Cardiac muscle cell (in vitro differentiated cells and primary cell): ENCODE measurements at regions not wholly inside any gene's neighbourhood (a gene's known extent, or its start where the extent isn't known, plus 50 kb on each side); places are given as distances from the start of the nearest gene placed in this dataset.
A peak's percentile ranks its signal among the peaks of the same experiment; 100 is the strongest.
"Not testable (repeated sequence)": the region's sequence is repeated elsewhere in the genome, so short reads cannot be mapped to it uniquely, and the experiment has no call there.

Source experiments
- DNase-seq, 2 donors: peaks; one replicate each; pipeline versions ENCODE4 v3.0.0 to v3.0.0-alpha.2; 2010 to 2017; ENCODE audit warnings: low read depth in 1 of 2, low spot score in 1 of 2
- H3K27ac ChIP-seq: fragments of 200-600 bp; sonication (generic); 2 replicates; pipeline ENCODE4 v1.5.1; 2016
- H3K27me3 ChIP-seq: fragments of 200-600 bp; sonication (generic); 2 replicates; pipeline ENCODE4 v1.6.0; 2016; ENCODE audit warnings: control low read depth
- H3K36me3 ChIP-seq: fragments of 200-600 bp; sonication (generic); 2 replicates; pipeline ENCODE4 v1.5.1; 2016; ENCODE audit warnings: control low read depth
- H3K4me1 ChIP-seq: fragments of 200-600 bp; sonication (generic); 2 replicates; pipeline ENCODE4 v1.8.1; 2017; ENCODE audit warnings: low read depth, mild to moderate bottlenecking, mixed run types
- H3K4me3 ChIP-seq: fragments of 200-600 bp; sonication (generic); 2 replicates; pipeline ENCODE4 v1.5.1; 2016; ENCODE audit warnings: mild to moderate bottlenecking
- H3K9me3 ChIP-seq: fragments of 200-600 bp; sonication (generic); 2 replicates; pipeline ENCODE4 v1.5.1; 2017; ENCODE audit warnings: low read depth, mild to moderate bottlenecking, control low read depth
- CTCF ChIP-seq: IDR thresholded peaks from 2 replicates; pipeline ENCODE4 v1.5.1; 2012; ENCODE audit warnings: low read depth, mild to moderate bottlenecking, low read length

- H3K27ac ChIP-seq, result no peak overlapping the region
- H3K4me1 ChIP-seq, result no peaks in the 10 kb centered on the region
- H3K9me3 ChIP-seq, result no peaks in the 10 kb centered on the region
Observed at GRCh38 chr4:85132570-85132969, 166.1 kb upstream of the WDFY3 start.

GRCh38 chr4:85139749-85140148, 173.3 kb upstream of the WDFY3 start:
- not testable (repeated sequence) for H3K27ac ChIP-seq, H3K9me3 ChIP-seq, H3K27me3 ChIP-seq

More at GRCh38 chr4:85132570-85132969, 166.1 kb upstream of the WDFY3 start:
- no peak overlapping the region for H3K4me3 ChIP-seq
- no peaks in the 10 kb centered on the region for H3K27me3 ChIP-seq
- TF ChIP-seq CTCF, result no peak
- DNase-seq, result no peak
- no peaks in the 10 kb centered on the region for H3K36me3 ChIP-seq

GRCh38 chr4:85142451-85142850, 176.0 kb upstream of the WDFY3 start:
- Histone ChIP-seq H3K9me3 (no peaks in the 10 kb centered on the region), H3K36me3 (no peaks in the 10 kb centered on the region), H3K27me3 (no peaks in the 10 kb centered on the region), H3K27ac (no peak overlapping the region), H3K4me3 (no peak overlapping the region), H3K4me1 (no peaks in the 10 kb centered on the region)
- TF ChIP-seq CTCF, result no peak
- no peak for DNase-seq

More at GRCh38 chr4:85139749-85140148, 173.3 kb upstream of the WDFY3 start:
- H3K4me3 ChIP-seq, H3K36me3 ChIP-seq, DNase-seq, H3K4me1 ChIP-seq: not testable (repeated sequence)

GRCh38 chr4:85147481-85148076, 181.1 kb upstream of the WDFY3 start:
- Histone ChIP-seq H3K4me1 (no peaks in the 10 kb centered on the region), H3K27me3 (no peaks in the 10 kb centered on the region), H3K4me3 (no peak overlapping the region), H3K36me3 (no peaks in the 10 kb centered on the region), H3K9me3 (no peaks in the 10 kb centered on the region), H3K27ac (no peak overlapping the region)
- TF ChIP-seq CTCF, result peak; percentile 52
- peak; percentile 75 to 83 for DNase-seq

GRCh38 chr4:85149676-85150075, 183.2 kb upstream of the WDFY3 start:
- H3K27me3 ChIP-seq, result no peaks in the 10 kb centered on the region
- no peaks in the 10 kb centered on the region for H3K36me3 ChIP-seq
- DNase-seq, result peak in 1 of 2 donors; percentile 66
- H3K9me3 ChIP-seq, result no peaks in the 10 kb centered on the region
- no peaks in the 10 kb centered on the region for H3K4me1 ChIP-seq
- H3K27ac ChIP-seq, result no peak overlapping the region
- no peak for TF ChIP-seq CTCF
- H3K4me3 ChIP-seq, result no peak overlapping the region

- Histone ChIP-seq H3K4me1 (no peaks in the 10 kb centered on the region), H3K27me3 (no peaks in the 10 kb centered on the region), H3K4me3 (no peak overlapping the region), H3K27ac (no peak overlapping the region), H3K36me3 (no peaks in the 10 kb centered on the region), H3K9me3 (no peaks in the 10 kb centered on the region)
- no peak for DNase-seq
- no peak for TF ChIP-seq CTCF
Observed at GRCh38 chr4:85151371-85151770, 184.9 kb upstream of the WDFY3 start.
